GM12892 (cell line): ENCODE measurements at regions not wholly inside any gene's neighbourhood (a gene's known extent, or its start where the extent isn't known, plus 50 kb on each side); places are given as distances from the start of the nearest gene placed in this dataset.

Source experiments
- DNase-seq: peaks from one replicate; pipeline ENCODE4 v3.0.0; 2011; ENCODE audit not compliant: insufficient read length
- FAIRE-seq: peaks from 2 replicates; lab custom pipeline; 2011; peaks lifted over from hg19 to GRCh38; lab: Jason Lieb, UNC
- POLR2A ChIP-seq: IDR thresholded peaks from 2 replicates; pipeline ENCODE4 v1.6.1; 2011; ENCODE audit warnings: low read depth, low read length, control low read depth
- POLR2AphosphoS5 ChIP-seq: IDR thresholded peaks from 2 replicates; pipeline ENCODE4 v1.6.1; 2011; ENCODE audit warnings: low read depth, low read length, control low read depth
- TAF1 ChIP-seq: IDR thresholded peaks from 2 replicates; pipeline ENCODE4 v1.6.1; 2011; ENCODE audit warnings: low read depth, mild to moderate bottlenecking, control low read depth, low read length, borderline replicate concordance

GRCh38 chr18:21997207-21998143, 171.9 kb upstream of the GATA6 start:
- peak; percentile 92 for FAIRE-seq
- TF ChIP-seq POLR2A (no peak), TAF1 (no peak), POLR2AphosphoS5 (no peak)

GRCh38 chr18:21998486-21998885, 170.9 kb upstream of the GATA6 start:
- no peak for FAIRE-seq
- TF ChIP-seq POLR2AphosphoS5 = no peak
- no peak for TF ChIP-seq POLR2A
- TF ChIP-seq TAF1 = no peak
- no peak for DNase-seq

More at GRCh38 chr18:21997207-21998143, 171.9 kb upstream of the GATA6 start:
- peak; percentile 27 for DNase-seq

GRCh38 chr18:22001912-22002487, 167.4 kb upstream of the GATA6 start:
- FAIRE-seq (no peak), DNase-seq (no peak)
- TF ChIP-seq POLR2A (no peak), POLR2AphosphoS5 (no peak), TAF1 (no peak)

GRCh38 chr18:22005191-22005841, 164.1 kb upstream of the GATA6 start:
- TF ChIP-seq TAF1 (no peak), POLR2AphosphoS5 (no peak), POLR2A (no peak)
- FAIRE-seq (no peak), DNase-seq (no peak)

DNA sequence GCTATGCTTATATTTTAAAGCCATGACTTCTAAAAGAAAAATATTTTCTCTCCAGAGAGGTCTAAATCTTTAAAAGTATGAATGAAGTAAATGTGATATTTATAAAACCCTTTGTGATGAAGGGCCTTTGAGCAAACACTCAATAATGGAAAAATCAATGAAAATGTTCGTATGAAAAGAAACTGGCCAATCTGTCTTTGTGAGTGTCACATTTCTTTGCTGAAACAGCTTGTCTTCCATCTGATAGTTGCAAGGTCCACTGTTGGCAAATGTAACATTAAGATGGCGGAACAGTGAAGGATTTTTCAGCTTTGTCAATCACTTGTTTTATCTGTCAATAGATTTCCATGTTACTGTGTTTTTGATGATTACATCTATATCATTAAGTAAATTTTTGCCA, 162.9 kb upstream of the GATA6 start:
- no peak for FAIRE-seq
- TF ChIP-seq TAF1 = no peak
- TF ChIP-seq POLR2AphosphoS5 = no peak
- no peak for TF ChIP-seq POLR2A
- DNase-seq = no peak

DNA sequence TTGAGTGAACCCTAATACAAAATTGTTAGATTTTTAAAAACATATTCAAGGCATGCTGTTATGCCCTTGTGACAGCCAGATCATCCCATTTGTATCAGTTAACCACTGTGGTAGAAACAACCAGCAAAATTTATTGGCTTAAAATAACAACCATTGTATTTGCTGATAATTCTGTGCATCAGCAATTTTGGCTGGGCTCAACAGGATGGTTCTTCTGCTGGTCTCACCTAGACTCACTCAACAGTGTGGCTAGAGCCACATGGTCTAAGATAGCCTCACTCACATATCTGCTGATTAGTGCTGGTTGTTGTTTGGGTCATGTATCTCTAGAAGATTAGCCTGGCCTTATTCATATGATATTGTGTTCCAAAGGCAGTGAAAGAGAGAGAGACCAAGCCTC, 160.1 kb upstream of the GATA6 start:
- DNase-seq = no peak
- no peak for FAIRE-seq
- TF ChIP-seq POLR2A = no peak
- no peak for TF ChIP-seq TAF1
- TF ChIP-seq POLR2AphosphoS5 = no peak

DNA sequence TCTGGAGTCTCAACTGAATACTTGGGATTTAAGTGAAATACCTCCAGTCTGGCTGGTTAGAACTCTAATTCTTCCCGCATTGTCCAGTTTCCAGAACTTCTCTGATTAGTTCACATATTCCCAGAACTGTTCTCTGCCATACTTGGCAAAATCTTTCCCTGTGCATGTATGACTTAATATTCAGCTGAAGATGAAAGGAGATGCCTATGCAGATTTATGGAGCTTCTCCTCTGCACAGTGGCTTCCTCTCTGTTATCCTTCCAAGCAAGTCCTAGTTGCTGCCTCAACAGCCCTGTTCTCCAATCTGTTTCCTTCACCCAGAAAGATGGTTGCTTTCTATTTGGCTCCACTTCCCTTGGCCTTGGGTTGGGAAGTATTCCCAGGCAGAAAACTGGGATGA, 155.4 kb upstream of the GATA6 start:
- DNase-seq = no peak
- TF ChIP-seq POLR2AphosphoS5 (no peak), POLR2A (no peak), TAF1 (no peak)
- no peak for FAIRE-seq

GRCh38 chr18:22015156-22015555, 154.2 kb upstream of the GATA6 start:
- FAIRE-seq (no peak), DNase-seq (no peak)
- TF ChIP-seq POLR2AphosphoS5 = no peak
- no peak for TF ChIP-seq TAF1
- TF ChIP-seq POLR2A = no peak

- FAIRE-seq (no peak), DNase-seq (no peak)
- TF ChIP-seq TAF1 (no peak), POLR2A (no peak), POLR2AphosphoS5 (no peak)
Measured at GRCh38 chr18:22018366-22018765, 151.0 kb upstream of the GATA6 start.

DNA sequence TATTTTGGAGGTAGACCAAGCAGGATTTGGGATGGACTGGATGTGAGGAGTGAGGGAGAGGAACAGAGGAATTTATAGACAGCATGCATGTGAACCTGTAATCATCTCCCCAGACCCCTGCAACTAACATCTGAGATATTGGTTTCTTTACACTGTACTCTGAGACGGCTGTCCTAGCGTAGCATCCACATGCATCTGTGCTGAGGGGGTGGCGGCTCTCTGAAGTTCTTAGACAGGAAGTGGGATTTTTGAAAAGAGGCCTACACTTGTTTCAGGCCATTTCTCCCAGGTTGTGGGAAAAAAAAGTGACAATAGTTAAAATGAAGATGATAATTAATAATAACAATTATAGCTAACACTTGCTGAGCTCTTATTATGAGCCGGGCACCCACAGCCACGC, 150.2 kb upstream of the GATA6 start:
- FAIRE-seq (no peak), DNase-seq (no peak)
- TF ChIP-seq POLR2A (no peak), TAF1 (no peak), POLR2AphosphoS5 (no peak)

DNA sequence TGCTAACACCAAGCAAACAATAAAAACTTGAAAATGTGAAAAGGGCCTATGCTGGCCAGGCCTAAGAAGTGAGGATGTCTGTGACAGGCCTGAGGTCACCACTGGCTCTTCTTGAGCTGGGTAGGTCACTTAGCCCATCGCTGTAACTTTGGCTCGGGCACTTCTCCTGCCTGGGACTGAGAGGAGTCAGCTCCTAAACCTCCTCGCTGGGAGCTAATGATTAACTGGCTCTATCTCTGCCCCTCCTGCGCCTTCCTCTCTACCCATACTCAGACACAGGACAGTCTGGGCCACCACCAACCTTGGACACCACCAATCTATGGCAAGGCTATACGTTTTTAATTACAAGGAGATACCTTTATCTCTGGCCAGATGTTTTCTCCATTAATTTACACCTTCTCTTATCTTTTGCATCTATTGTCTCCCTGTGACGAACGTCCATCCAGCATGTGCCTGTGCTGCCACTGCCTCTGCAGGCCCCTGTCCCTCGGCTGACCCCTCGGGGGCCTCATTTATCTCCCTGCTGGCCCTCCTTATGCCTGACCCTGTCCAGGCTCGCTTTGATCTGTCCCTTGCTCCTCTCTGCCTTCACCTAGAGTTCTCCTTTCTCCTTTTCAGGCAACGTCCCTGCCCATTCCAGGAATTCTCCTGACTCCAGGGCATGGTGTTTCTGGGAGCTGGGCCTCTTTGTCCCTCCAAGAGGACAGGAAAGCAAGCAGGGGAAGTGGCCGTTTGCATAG, 149.1 kb upstream of the GATA6 start:
- FAIRE-seq (no peak), DNase-seq (no peak)
- no peak for TF ChIP-seq TAF1
- TF ChIP-seq POLR2A = no peak
- no peak for TF ChIP-seq POLR2AphosphoS5
